H1 (cell line): ENCODE measurements at regions not wholly inside any gene's neighbourhood (a gene's known extent, or its start where the extent isn't known, plus 50 kb on each side); places are given as distances from the start of the nearest gene placed in this dataset.

Experiments used
- CTCF ChIA-PET: fragments of 300-600 bp; sonication (Branson Sonifier 250); formaldehyde crosslinking; loops from one replicate; lab custom pipeline; 2021; ENCODE audit not compliant: partially characterized antibody; lab: Charles Lee
- POLR2A ChIA-PET: fragments of 300-600 bp; sonication (Branson Sonifier 250); formaldehyde crosslinking; loops from one replicate; lab custom pipeline; 2021; ENCODE audit warnings: inconsistent platforms; ENCODE audit not compliant: partially characterized antibody; lab: Charles Lee
- DNase-seq, 2 experiments: peaks; one replicate each; pipeline versions ENCODE4 v3.0.0 to v3.0.0-alpha.2; 2010 to 2022; ENCODE audit warnings: low spot score in 2 of 2, low read depth in 1 of 2, mixed read lengths in 1 of 2
- FAIRE-seq: peaks from 2 replicates; lab custom pipeline; 2011; peaks lifted over from hg19 to GRCh38; lab: Jason Lieb, UNC
- H2AFZ ChIP-seq: 2 replicates; pipeline ENCODE4 v1.8.1; 2012; ENCODE audit warnings: low read length, inconsistent platforms
- H2AK5ac ChIP-seq: 2 replicates; pipeline ENCODE4 v1.6.1; 2013; ENCODE audit warnings: low read depth, low read length
- H2BK120ac ChIP-seq: replicated peaks from 2 replicates; pipeline ENCODE3; 2013; ENCODE audit warnings: low read depth, low read length, inconsistent platforms
- H2BK12ac ChIP-seq: 2 replicates; pipeline ENCODE4 v1.6.1; 2013; ENCODE audit warnings: low read depth, low read length
- H2BK15ac ChIP-seq: 2 replicates; pipeline ENCODE4 v1.6.1; 2013; ENCODE audit warnings: low read length
- H2BK20ac ChIP-seq: 2 replicates; pipeline ENCODE4 v1.6.1; 2013; ENCODE audit warnings: low read length
- H2BK5ac ChIP-seq: 2 replicates; pipeline ENCODE4 v1.6.1; 2013; ENCODE audit warnings: low read depth, low read length
- H3K14ac ChIP-seq: 2 replicates; pipeline ENCODE4 v1.6.1; 2013; ENCODE audit warnings: inconsistent platforms; ENCODE audit not compliant: insufficient read length
- H3K18ac ChIP-seq: 2 replicates; pipeline ENCODE4 v1.6.1; 2013; ENCODE audit warnings: low read length; ENCODE audit errors: extremely low read depth
- H3K23ac ChIP-seq: 2 replicates; pipeline ENCODE4 v1.6.1; 2013; ENCODE audit warnings: inconsistent platforms; ENCODE audit not compliant: insufficient read length
- H3K23me2 ChIP-seq: 2 replicates; pipeline ENCODE4 v1.6.1; 2013; ENCODE audit warnings: low read depth, low read length
- H3K27ac ChIP-seq: 2 replicates; pipeline ENCODE4 v1.6.1; 2011; ENCODE audit warnings: low read depth, low read length, inconsistent platforms
- H3K27me3 ChIP-seq, 4 experiments: replicated peaks in 1 of 4; 1 replicate in 1 of 4; 2 replicates in 3 of 4; pipeline versions ENCODE4 v1.6.1 to v1.8.1; 2011 to 2013; ENCODE audit warnings: low read length in 3 of 4, mild to moderate bottlenecking in 3 of 4, inconsistent platforms in 2 of 4, mixed read lengths in 2 of 4, moderate library complexity in 1 of 4; ENCODE audit not compliant: control insufficient read depth in 3 of 4, insufficient read depth in 3 of 4; ENCODE audit errors: extremely low read depth in 1 of 4
- H3K36me3 ChIP-seq, 4 experiments: 2 replicates each; pipeline versions ENCODE4 v1.6.1 to v1.8.1; 2011 to 2013; ENCODE audit warnings: mild to moderate bottlenecking in 4 of 4, low read length in 3 of 4, moderate library complexity in 2 of 4, control low read depth in 1 of 4, inconsistent platforms in 1 of 4; ENCODE audit not compliant: insufficient read depth in 4 of 4, control insufficient read depth in 2 of 4
- H3K4ac ChIP-seq: replicated peaks from 2 replicates; pipeline ENCODE3; 2013; ENCODE audit warnings: low read length, low read depth, mixed read lengths, inconsistent platforms; ENCODE audit not compliant: insufficient read length
- H3K4me1 ChIP-seq, 4 experiments: replicated peaks in 1 of 4; 1 replicate in 1 of 4; 2 replicates in 3 of 4; pipeline versions ENCODE4 v1.6.1 to v1.8.1; 2011 to 2013; ENCODE audit warnings: low read length in 3 of 4, inconsistent platforms in 2 of 4, mixed read lengths in 1 of 4; ENCODE audit not compliant: insufficient read depth in 4 of 4, control insufficient read depth in 3 of 4
- H3K4me2 ChIP-seq, 2 experiments: 2 replicates each; pipeline versions ENCODE4 v1.6.1 to v1.8.1; 2011 to 2013; ENCODE audit warnings: low read depth in 2 of 2, low read length in 2 of 2, control low read depth in 1 of 2, inconsistent platforms in 1 of 2, mild to moderate bottlenecking in 1 of 2; ENCODE audit not compliant: insufficient read depth in 1 of 2
- H3K4me3 ChIP-seq, 4 experiments: fragments of 200-600, 300-600 bp in 1 of 4; sonication (generic), shearing (Covaris generic), sonication (Bioruptor Twin) in 1 of 4; 2 replicates each; pipeline versions ENCODE4 v1.5.1 to v1.8.1; 2011 to 2016; ENCODE audit warnings: low read length in 4 of 4, low read depth in 3 of 4, control low read depth in 2 of 4, inconsistent platforms in 2 of 4, mild to moderate bottlenecking in 2 of 4, mixed read lengths in 1 of 4, moderate library complexity in 1 of 4; ENCODE audit not compliant: insufficient read depth in 2 of 4; ENCODE audit errors: extremely low read depth in 1 of 4
- H3K56ac ChIP-seq: replicated peaks from 2 replicates; pipeline ENCODE3; 2013; ENCODE audit warnings: low read depth, mild to moderate bottlenecking, mixed read lengths, low read length, inconsistent platforms; ENCODE audit not compliant: insufficient read length
- H3K79me1 ChIP-seq: 2 replicates; pipeline ENCODE4 v1.6.1; 2013; ENCODE audit warnings: low read depth, low read length, control low read depth
- H3K79me2 ChIP-seq, 2 experiments: 2 replicates each; pipeline versions ENCODE4 v1.6.1 to v1.8.1; 2012 to 2013; ENCODE audit warnings: low read length in 2 of 2, mild to moderate bottlenecking in 2 of 2, inconsistent platforms in 1 of 2; ENCODE audit not compliant: insufficient read depth in 2 of 2, control insufficient read depth in 1 of 2
- H3K9ac ChIP-seq, 4 experiments: replicated peaks in 1 of 4; 1 replicate in 1 of 4; 2 replicates in 3 of 4; pipeline versions ENCODE4 v1.6.1 to v1.8.1; 2011 to 2013; ENCODE audit warnings: low read depth in 3 of 4, low read length in 3 of 4, control low read depth in 2 of 4, mild to moderate bottlenecking in 2 of 4, moderate library complexity in 2 of 4, inconsistent platforms in 1 of 4; ENCODE audit errors: extremely low read depth in 1 of 4
- H3K9me3 ChIP-seq, 2 experiments: 2 replicates each; pipeline versions ENCODE4 v1.6.1 to v1.8.1; 2012 to 2013; ENCODE audit warnings: mild to moderate bottlenecking in 2 of 2, moderate library complexity in 2 of 2, control low read depth in 1 of 2, inconsistent platforms in 1 of 2, low read depth in 1 of 2, low read length in 1 of 2, mixed read lengths in 1 of 2; ENCODE audit not compliant: insufficient read depth in 2 of 2
- H4K20me1 ChIP-seq, 2 experiments: replicated peaks in 1 of 2; 2 replicates each; pipeline versions ENCODE3 to v1.8.1; 2011 to 2013; ENCODE audit warnings: inconsistent platforms in 2 of 2, low read length in 2 of 2, mild to moderate bottlenecking in 1 of 2; ENCODE audit not compliant: insufficient read depth in 2 of 2, control insufficient read depth in 1 of 2
- H4K5ac ChIP-seq: 2 replicates; pipeline ENCODE4 v1.6.1; 2013; ENCODE audit warnings: low read length, low read depth, mixed read lengths, inconsistent platforms; ENCODE audit not compliant: insufficient read length
- H4K8ac ChIP-seq: 2 replicates; pipeline ENCODE4 v1.8.0; 2013; ENCODE audit warnings: mild to moderate bottlenecking, moderate library complexity, low read length, inconsistent platforms; ENCODE audit not compliant: insufficient read depth; ENCODE audit errors: extremely low read depth
- H4K91ac ChIP-seq: replicated peaks from 2 replicates; pipeline ENCODE3; 2013; ENCODE audit warnings: low read length, mixed read lengths, inconsistent platforms; ENCODE audit not compliant: insufficient read length
- ATF2 ChIP-seq: IDR thresholded peaks from 2 replicates; pipeline ENCODE4 v1.6.1; 2012; ENCODE audit warnings: low read length, inconsistent platforms
- CBX5 ChIP-seq: fragments of 300-800, 300-1000 bp; sonication (generic); IDR thresholded peaks from 2 replicates; pipeline ENCODE4 v1.7.1; 2016; ENCODE audit warnings: antibody characterized with exemption, low read length, low read depth
- CREB1 ChIP-seq: IDR thresholded peaks from 2 replicates; pipeline ENCODE4 v1.6.1; 2012; ENCODE audit warnings: inconsistent platforms
- CTBP2 ChIP-seq: IDR thresholded peaks from 2 replicates; pipeline ENCODE4 v1.7.0; 2011; ENCODE audit warnings: borderline replicate concordance, mild to moderate bottlenecking, moderate library complexity, mixed read lengths, low read length; ENCODE audit not compliant: insufficient read depth, insufficient read length
- JUND ChIP-seq: IDR thresholded peaks from 2 replicates; pipeline ENCODE4 v1.6.1; 2011; ENCODE audit warnings: mild to moderate bottlenecking, improper control_type of control experiment, low read length
- KDM5A ChIP-seq: fragments of 200-600 bp; IDR thresholded peaks from 2 replicates; pipeline ENCODE4 v1.7.1; 2012; ENCODE audit warnings: mild to moderate bottlenecking, low read length, inconsistent platforms, mixed read lengths
- NANOG ChIP-seq: IDR thresholded peaks from 2 replicates; pipeline ENCODE4 v1.6.1; 2011; ENCODE audit warnings: low read length, low read depth, mild to moderate bottlenecking, inconsistent platforms; ENCODE audit not compliant: insufficient read depth, poor library complexity, severe bottlenecking
- SIRT6 ChIP-seq: IDR thresholded peaks from one replicate; pipeline ENCODE4 v1.7.1; 2012; ENCODE audit warnings: low read length, inconsistent platforms
- TAF7 ChIP-seq: optimal IDR thresholded peaks from 2 replicates; pipeline ENCODE3; 2011; ENCODE audit warnings: low read depth, mild to moderate bottlenecking, inconsistent platforms, low read length, moderate library complexity, borderline replicate concordance
- TEAD4 ChIP-seq: IDR thresholded peaks from 2 replicates; pipeline ENCODE4 v1.6.1; 2012; ENCODE audit warnings: low read depth, low read length, inconsistent platforms, mixed read lengths
- USF2 ChIP-seq: IDR thresholded peaks from 2 replicates; pipeline ENCODE4 v1.6.1; 2011; ENCODE audit warnings: low read length, improper control_type of control experiment
- WGBS, 2 experiments: shearing (Covaris generic) in 1 of 2; methylation state at CpG; one replicate each; pipeline versions ENCODE4 v1.1.6 to v1.1.7; 2013 to 2015; ENCODE audit warnings: low lambda C conversion rate in 2 of 2, mixed read lengths in 2 of 2, inconsistent platforms in 1 of 2, low coverage in 1 of 2, missing lambda C conversion rate in 1 of 2; ENCODE audit not compliant: insufficient replicate concordance in 2 of 2, insufficient coverage in 1 of 2, insufficient read length in 1 of 2; ENCODE audit errors: extremely low coverage in 1 of 2, missing lambda C conversion rate in 1 of 2; 5-methylcytosine and 5-hydroxymethylcytosine counted together
- TF ChIP-seq, protein P1 (sequence below): IDR thresholded peaks from 2 replicates; pipeline ENCODE4 v1.6.1; 2011; ENCODE audit warnings: low read depth, mild to moderate bottlenecking, low read length; ENCODE audit not compliant: insufficient read depth

DNA sequence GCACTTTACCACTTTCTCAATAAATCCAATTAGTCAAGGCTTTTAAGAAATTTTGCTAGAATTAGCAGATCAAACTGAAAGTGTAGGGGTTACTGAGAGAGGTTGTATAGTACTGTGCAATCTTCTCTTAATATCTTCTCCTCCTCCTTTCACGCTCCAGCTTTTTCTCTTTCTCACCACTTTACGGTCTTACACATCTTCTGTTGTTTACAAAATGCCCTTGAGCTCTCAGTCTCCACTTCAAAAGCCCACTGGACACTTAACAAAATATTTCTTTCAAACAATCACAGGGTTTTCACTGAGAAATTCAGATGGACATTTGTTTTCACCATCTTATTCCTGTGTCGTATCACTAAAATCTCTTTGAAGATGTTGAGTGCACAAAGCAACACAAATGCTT lies 678.2 kb downstream of the ADGRL2 start:
- Histone ChIP-seq H3K18ac (no peak overlapping the region), H3K79me1 (no peaks in the 10 kb centered on the region), H4K8ac (no peak overlapping the region), H3K36me3 (no peaks in the 10 kb centered on the region), H3K23ac (no peak overlapping the region), H3K9me3 (peaks cover 0 to 6% of the 10 kb centered on the region in 2 experiments; a peak in 1 of 4 replicates), H2BK12ac (no peak overlapping the region), H2BK120ac (no peak overlapping the region), H2BK15ac (no peak overlapping the region), H3K27ac (no peak overlapping the region), H2AK5ac (no peak overlapping the region), H2BK5ac (no peak overlapping the region), H4K20me1 (no peaks in the 10 kb centered on the region), H3K14ac (no peak overlapping the region), H3K79me2 (no peaks in the 10 kb centered on the region), H3K27me3 (no peaks in the 10 kb centered on the region), H3K9ac (no peak overlapping the region), H4K91ac (no peak overlapping the region), H2BK20ac (no peak overlapping the region), H3K4me3 (no peak overlapping the region), H3K4ac (no peak overlapping the region), H4K5ac (no peak overlapping the region), H3K56ac (no peak overlapping the region), H2AFZ (no peak overlapping the region), H3K23me2 (no peaks in the 10 kb centered on the region), H3K4me1 (peaks cover 0 to 5% (median 1%) of the 10 kb centered on the region in 4 experiments; a peak in 2 of 7 replicates), H3K4me2 (no peak overlapping the region)
- no peak for FAIRE-seq
- ChIA-PET POLR2A (no interaction called here), CTCF (no interaction called here)
- DNase-seq: no peak
- 91% methylated on average over 3 of the region's 3 CpGs; no CpG with 5 or more reads in 1 of the 2 experiments for WGBS, 2 experiments
- no peak for TF ChIP-seq CBX5
- TF ChIP-seq NANOG: no peak
- no peak for TF ChIP-seq JUND
- no peak for TF ChIP-seq SIRT6
- no peak for TF ChIP-seq USF2
- TF ChIP-seq, protein P1, sequence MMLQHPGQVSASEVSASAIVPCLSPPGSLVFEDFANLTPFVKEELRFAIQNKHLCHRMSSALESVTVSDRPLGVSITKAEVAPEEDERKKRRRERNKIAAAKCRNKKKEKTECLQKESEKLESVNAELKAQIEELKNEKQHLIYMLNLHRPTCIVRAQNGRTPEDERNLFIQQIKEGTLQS: no peak
- no peak for TF ChIP-seq KDM5A
- TF ChIP-seq TEAD4: no peak
- no peak for TF ChIP-seq ATF2
- TF ChIP-seq CREB1: no peak
- no peak for TF ChIP-seq CTBP2
- TF ChIP-seq TAF7: no peak
